Skin epidermis (tissue), 12 donors: ENCODE measurements at regions not wholly inside any gene's neighbourhood (a gene's known extent, or its start where the extent isn't known, plus 50 kb on each side); places are given as distances from the start of the nearest gene placed in this dataset.

Source experiments
- H3K27ac ChIP-seq, 21 experiments: fragments of 200-600 bp; sonication (generic) in 11 of 21; one replicate each; pipeline ENCODE4 v1.5.0; 2020; ENCODE audit warnings: mild to moderate bottlenecking in 3 of 21, inconsistent platforms in 2 of 21, moderate library complexity in 2 of 21
- H3K4me3 ChIP-seq, 7 experiments: fragments of 200-600 bp; sonication (generic) in 2 of 7; one replicate each; pipeline ENCODE4 v1.5.0; 2020; ENCODE audit warnings: inconsistent platforms in 2 of 7, mild to moderate bottlenecking in 2 of 7, moderate library complexity in 1 of 7

DNA sequence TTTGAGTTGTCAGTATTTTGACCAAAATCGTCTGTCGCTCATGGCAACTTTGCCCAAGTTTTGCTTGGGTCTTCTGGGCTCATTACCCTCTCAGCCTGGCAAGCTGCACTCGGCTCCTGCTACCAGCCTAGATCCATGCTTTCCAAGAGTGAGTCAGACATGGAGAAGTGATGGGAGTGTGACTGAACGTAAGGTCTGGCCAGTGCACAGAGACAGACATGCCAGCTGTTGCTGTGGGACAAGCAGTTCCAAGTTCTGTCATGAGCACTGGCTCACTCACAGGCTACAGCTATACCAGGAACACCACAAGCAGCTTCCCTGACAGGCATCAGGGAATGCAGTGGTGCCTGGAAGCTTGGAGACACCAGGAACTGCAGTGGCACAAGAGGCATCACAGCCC is 338.9 kb downstream of the KDM5D start:
- Histone ChIP-seq H3K27ac (no peak overlapping the region), H3K4me3 (no peak overlapping the region)

DNA sequence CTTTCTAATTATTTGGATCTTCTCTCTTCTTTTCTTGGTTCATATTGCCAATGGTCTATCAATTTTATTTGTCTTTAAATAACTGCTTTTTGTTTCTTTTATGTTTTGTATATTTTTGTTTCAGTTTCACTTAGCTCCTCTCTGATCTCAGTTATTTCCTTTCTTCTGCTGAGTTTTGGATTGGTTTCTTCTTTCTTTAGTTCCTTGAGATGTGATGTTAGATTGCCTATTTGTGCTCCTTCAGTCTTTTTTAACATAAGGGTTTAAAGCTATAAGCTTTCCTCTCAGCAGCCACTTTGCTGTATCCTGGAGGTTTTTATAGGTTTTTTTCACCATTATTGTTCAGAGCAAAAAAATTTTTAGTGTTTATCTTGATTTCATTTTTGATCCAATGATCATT is 351.6 kb downstream of the KDM5D start:
- Histone ChIP-seq H3K4me3 (no peak overlapping the region), H3K27ac (no peak overlapping the region)

- H3K4me3 ChIP-seq, result no peak overlapping the region
- no peak overlapping the region for H3K27ac ChIP-seq
Measured at GRCh38 chrY:19391922-19392321, 352.6 kb downstream of the KDM5D start.

GRCh38 chrY:19365321-19365720 is 379.2 kb downstream of the KDM5D start:
- Histone ChIP-seq H3K27ac (no peak overlapping the region), H3K4me3 (no peak overlapping the region)

- Histone ChIP-seq H3K27ac (no peak overlapping the region), H3K4me3 (no peak overlapping the region)
Measured at GRCh38 chrY:19357249-19357648, 387.3 kb downstream of the KDM5D start.

GRCh38 chrY:19356735-19357134 is 387.8 kb downstream of the KDM5D start:
- no peak overlapping the region for H3K4me3 ChIP-seq
- no peak overlapping the region for H3K27ac ChIP-seq

- Histone ChIP-seq H3K27ac (no peak overlapping the region), H3K4me3 (no peak overlapping the region)
Measured at GRCh38 chrY:19354857-19355173, 389.7 kb downstream of the KDM5D start.

- Histone ChIP-seq H3K4me3 (no peak overlapping the region), H3K27ac (no peak overlapping the region)
Measured at GRCh38 chrY:19354061-19354856, 390.3 kb downstream of the KDM5D start.

DNA sequence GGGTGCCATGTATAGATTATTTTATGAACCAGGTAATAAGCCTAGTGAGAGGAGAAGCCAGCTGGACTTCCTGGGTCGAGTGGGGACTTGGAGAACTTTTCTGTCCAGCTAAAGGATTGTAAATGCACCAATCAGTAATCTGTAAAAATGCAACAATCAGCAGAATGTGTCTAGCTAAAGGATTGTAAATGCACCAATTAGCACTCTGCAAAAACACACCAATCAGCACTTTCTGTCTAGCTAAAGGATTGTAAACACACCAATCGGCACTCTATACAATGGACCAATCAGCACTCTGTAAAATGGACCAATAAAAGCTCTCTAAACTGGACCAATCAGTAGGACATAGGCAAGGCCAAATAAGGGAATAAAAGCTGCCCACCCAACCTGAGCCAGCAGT is 392.9 kb downstream of the KDM5D start:
- Histone ChIP-seq H3K27ac (no peak overlapping the region), H3K4me3 (no peak overlapping the region)

DNA sequence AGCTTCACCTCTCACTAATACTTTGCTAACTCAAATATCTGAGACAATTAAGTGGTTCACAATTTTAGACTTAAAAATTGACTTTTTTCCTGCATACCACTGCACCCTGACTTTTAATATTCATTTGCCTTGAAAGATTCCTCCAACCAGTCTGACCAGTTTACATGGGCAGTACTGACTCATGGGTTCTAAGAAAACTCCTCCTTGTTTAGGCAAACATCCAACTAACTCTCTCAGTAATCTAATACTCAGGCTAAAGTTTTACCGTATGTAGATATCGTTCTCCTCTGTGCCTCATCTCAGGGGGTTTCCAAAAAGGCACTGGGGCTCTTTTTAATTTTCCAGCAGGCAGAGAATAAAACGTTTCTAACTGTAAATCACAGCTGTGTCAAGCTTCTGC is 422.8 kb downstream of the KDM5D start:
- Histone ChIP-seq H3K4me3 (no peak overlapping the region), H3K27ac (no peak overlapping the region)

GRCh38 chrY:19319135-19319534 is 425.4 kb downstream of the KDM5D start:
- no peak overlapping the region for H3K4me3 ChIP-seq

DNA sequence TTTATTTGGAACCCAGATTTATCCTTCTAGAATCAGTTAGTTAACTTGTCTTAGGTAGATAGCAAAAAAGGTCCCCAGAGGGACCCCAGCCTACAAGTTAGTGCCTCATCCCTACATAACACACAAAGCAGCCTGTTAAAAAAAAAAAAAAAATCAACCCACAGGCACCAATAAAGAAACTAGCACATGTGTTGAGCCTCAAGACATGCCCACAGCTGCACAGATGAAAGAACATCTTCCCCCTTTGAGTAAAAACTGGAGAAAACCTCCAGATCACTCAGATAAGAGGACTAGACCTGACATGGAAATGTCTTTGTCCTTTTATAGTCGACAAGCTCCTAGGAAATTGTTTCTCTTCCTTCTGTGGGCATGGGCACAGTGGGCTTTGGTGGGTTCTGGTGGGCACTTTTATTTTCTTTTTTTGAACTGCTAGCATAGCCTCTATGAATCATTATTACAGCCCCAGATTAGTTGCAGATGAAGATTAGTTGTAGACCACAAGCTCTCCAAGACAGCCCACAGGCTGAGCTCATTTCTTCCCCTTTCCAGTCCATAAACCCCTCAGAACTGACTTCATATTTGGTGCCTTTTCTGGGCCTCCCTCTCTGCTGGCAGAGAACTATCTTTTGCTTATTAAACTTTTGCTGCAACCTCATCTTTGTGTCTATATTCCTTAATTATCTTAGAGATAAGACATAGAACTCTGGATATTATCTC is 427.1 kb downstream of the KDM5D start:
- no peak overlapping the region for H3K27ac ChIP-seq
- H3K4me3 ChIP-seq, result no peak overlapping the region

More at GRCh38 chrY:19319135-19319534, 425.4 kb downstream of the KDM5D start:
- H3K27ac ChIP-seq, result no peak overlapping the region

DNA sequence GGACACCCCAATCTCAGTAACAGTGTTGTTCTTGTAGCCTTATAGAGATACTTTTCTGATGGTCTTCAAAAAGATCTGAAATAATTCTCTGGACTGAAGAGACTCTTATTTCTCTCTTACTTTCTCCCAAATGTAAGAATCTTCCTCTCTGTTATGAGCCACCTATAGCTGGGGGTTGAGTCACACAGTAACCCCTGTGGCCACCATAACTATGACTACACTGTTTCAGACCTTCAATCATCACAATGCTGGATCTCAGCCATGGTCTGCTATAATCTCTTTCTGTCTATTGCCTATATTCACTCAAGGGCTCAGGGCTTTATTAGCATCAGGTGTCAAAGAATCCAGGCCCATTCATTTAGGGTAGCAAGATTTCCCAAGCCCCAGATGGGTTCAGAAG is 436.9 kb downstream of the KDM5D start:
- Histone ChIP-seq H3K4me3 (no peak overlapping the region), H3K27ac (no peak overlapping the region)

DNA sequence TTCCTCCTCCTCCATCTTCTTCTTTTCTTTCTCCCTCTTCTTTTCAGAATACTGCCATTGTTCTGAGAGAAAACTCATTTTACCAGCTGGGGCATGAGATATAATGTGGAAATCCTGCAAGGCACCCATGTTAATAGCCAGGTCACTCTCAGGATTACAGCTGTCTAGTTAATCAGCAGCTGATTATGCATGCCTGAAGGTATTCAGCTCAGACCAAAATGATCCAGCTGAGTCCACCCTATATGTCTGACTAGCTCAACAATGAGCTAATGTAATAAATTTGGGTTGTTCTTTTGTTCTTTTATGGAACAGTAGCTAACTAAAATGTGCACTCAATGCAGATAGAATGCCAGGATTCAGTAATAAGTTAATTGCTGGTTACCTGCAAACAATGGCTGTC is 441.4 kb downstream of the KDM5D start:
- Histone ChIP-seq H3K4me3 (no peak overlapping the region), H3K27ac (no peak overlapping the region)

DNA sequence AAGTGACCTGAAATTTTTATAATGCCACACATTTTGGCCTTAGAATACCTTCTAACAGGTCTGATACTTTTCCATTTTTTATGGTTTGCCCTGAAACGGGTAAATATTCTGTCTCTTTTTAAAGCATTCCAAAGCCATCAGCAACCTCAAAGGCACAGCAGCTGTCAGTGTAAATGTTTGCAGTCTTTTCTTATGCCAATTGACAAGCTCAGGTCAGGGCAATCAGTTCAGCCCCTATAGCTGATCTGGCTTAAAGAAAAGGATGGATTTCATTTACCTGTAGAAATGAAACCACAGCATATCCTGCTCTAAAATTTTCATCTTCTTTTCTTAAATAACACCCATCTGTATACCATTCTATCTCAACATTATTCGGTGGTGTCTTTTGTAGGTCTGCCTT is 453.6 kb downstream of the KDM5D start:
- H3K27ac ChIP-seq, result no peak overlapping the region
- H3K4me3 ChIP-seq, result no peak overlapping the region

DNA sequence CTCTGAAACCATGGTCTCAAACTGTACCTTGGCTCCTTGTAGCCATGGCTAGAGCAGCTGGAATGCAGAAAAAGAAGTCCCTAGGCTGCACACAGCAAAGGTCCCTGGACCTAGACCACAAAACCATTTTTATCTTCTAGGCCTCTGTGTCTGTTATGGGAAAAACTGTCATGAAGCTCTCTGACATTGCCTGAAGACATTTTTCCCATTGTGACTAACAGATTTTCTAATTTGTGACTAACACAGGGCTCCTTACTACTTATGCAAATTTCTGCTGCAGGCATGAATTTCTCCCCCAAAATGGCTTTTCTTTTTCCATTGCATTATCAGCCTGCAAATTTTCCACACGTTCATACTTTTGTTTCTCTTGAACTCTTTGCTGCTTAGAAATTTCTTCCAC is 470.4 kb downstream of the KDM5D start:
- Histone ChIP-seq H3K4me3 (no peak overlapping the region), H3K27ac (no peak overlapping the region)

DNA sequence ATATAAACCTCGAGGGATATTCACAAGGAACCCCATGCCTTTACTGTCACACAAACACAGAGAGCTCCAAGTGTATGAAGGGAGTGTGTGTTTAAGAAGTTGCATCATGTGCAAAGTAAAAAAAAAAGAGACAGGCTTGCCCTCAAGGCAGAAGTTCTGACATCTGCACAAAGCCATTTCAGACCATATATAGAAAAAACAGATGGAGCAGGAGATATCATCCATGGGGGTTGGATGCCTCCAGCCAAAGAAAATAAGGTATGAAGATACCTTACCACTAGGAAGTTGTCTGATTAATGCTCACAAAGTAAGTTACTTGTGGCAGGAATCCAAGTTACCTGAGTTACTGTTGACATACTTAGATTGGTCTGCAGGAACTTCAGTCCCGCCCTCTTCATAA is 476.2 kb downstream of the KDM5D start:
- Histone ChIP-seq H3K27ac (no peak overlapping the region), H3K4me3 (no peak overlapping the region)

GRCh38 chrY:19265404-19265803 is 479.1 kb downstream of the KDM5D start:
- Histone ChIP-seq H3K4me3 (no peak overlapping the region), H3K27ac (no peak overlapping the region)

DNA sequence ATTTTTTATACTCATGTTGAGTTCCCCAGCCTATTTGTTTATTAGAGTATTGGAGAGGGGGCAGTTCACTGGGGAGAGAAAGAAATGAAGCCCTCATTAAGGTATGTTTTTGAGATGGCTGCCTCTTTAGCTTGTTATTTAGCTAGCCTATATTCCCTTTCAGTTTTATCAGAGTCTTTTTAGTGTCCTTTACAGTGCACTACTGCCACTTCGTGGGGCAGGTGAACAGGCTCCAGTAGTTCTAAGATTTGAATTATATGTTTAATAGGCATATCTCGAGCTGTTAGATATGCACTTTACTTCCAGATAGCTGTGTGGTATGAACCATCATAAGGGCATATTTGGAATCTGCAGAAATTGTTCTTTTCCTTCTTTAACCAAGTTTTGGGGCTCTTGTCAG is 482.2 kb downstream of the KDM5D start:
- Histone ChIP-seq H3K4me3 (no peak overlapping the region), H3K27ac (no peak overlapping the region)

- Histone ChIP-seq H3K4me3 (no peak overlapping the region), H3K27ac (no peak overlapping the region)
Measured at GRCh38 chrY:19232276-19232994, 458.9 kb upstream of the HSFY2 start.

DNA sequence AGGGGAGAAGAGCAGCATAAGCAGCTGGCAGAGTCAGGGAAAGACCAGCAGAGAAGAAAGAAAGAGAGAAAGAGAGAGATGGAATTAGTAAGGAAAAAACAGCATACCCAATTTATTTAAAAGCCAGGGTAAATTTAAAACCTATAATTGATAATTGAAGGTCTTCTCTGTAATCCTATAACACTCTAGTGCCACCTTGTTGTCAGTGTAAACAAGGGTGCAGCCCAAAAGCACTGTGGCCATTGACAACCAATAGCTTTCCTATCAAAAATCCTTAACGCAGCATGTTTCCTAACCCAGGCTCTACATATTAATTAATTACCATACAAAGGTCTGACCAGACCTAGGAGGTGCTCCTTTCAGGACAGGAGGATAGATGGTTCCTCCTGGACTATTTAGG is 447.2 kb upstream of the HSFY2 start:
- no peak overlapping the region for H3K27ac ChIP-seq
- no peak overlapping the region for H3K4me3 ChIP-seq
